Panc1 (cell line): ENCODE measurements at regions not wholly inside any gene's neighbourhood (a gene's known extent, or its start where the extent isn't known, plus 50 kb on each side); places are given as distances from the start of the nearest gene placed in this dataset.

Experiments
- ATAC-seq: fragments of 200-7000 bp; cut with Tn5 transposase; 2 replicates; pipeline ENCODE4 v1.9.1; 2020; ENCODE audit warnings: mild to moderate bottlenecking, moderate library complexity
- BruUV-seq: library from RNA; stranded (reverse); fragments of 400-500 nt; replicated peaks from 2 replicates; lab custom pipeline; 2021; lab: Mats Ljungman, UMichigan
- CTCF ChIA-PET: fragments of 300-600 bp; sonication (Branson Sonifier 250); formaldehyde crosslinking; loops from one replicate; lab custom pipeline; 2022; ENCODE audit warnings: antibody characterized with exemption; lab: Charles Lee
- POLR2A ChIA-PET: fragments of 300-600 bp; sonication (Branson Sonifier 250); formaldehyde crosslinking; loops from one replicate; lab custom pipeline; 2022; ENCODE audit warnings: antibody characterized with exemption; lab: Charles Lee
- DNase-seq: peaks from one replicate; pipeline ENCODE4 v3.0.0-alpha.2; 2010; ENCODE audit warnings: low read depth, low spot score
- H3K27ac ChIP-seq: 2 replicates; pipeline ENCODE4 v1.5.1; 2011; ENCODE audit warnings: mild to moderate bottlenecking, low read length, inconsistent platforms
- H3K27me3 ChIP-seq: fragments of 200-500 bp; sonication (Bioruptor generic); 2 replicates; pipeline ENCODE4 v1.6.0; 2014; ENCODE audit warnings: low read length, inconsistent platforms; ENCODE audit not compliant: control insufficient read depth, insufficient read depth
- H3K36me3 ChIP-seq: fragments of 200-500 bp; sonication (Bioruptor generic); 2 replicates; pipeline ENCODE4 v1.5.1; 2014; ENCODE audit warnings: inconsistent platforms, mild to moderate bottlenecking, low read length, moderate library complexity; ENCODE audit not compliant: control insufficient read depth, insufficient read depth
- H3K4me1 ChIP-seq: 2 replicates; pipeline ENCODE4 v1.5.1; 2011; ENCODE audit warnings: inconsistent platforms, mild to moderate bottlenecking, low read length, moderate library complexity; ENCODE audit not compliant: control insufficient read depth, insufficient read depth
- H3K4me3 ChIP-seq, 2 experiments: 2 replicates each; pipeline ENCODE4 v1.5.1; 2011 to 2012; ENCODE audit warnings: low read depth in 2 of 2, low read length in 2 of 2, mild to moderate bottlenecking in 2 of 2, inconsistent platforms in 1 of 2, moderate library complexity in 1 of 2
- H3K9me3 ChIP-seq: fragments of 200-500 bp; sonication (Bioruptor generic); 2 replicates; pipeline ENCODE4 v1.5.1; 2014; ENCODE audit warnings: low read depth, mild to moderate bottlenecking, inconsistent platforms, low read length, moderate library complexity; ENCODE audit not compliant: control insufficient read depth, insufficient read depth
- CTCF ChIP-seq: fragments of 450-650 bp; IDR thresholded peaks from 2 replicates; pipeline ENCODE4 v1.5.1; 2017; ENCODE audit warnings: mild to moderate bottlenecking
- POLR2AphosphoS5 ChIP-seq: IDR thresholded peaks from 2 replicates; pipeline ENCODE4 v1.6.1; 2012; ENCODE audit warnings: mild to moderate bottlenecking, low read depth, low read length, moderate library complexity
- REST ChIP-seq, 2 experiments: IDR thresholded peaks; 2 replicates each; pipeline ENCODE4 v1.6.1; 2011 to 2012; ENCODE audit warnings: low read depth in 2 of 2, control low read depth in 1 of 2, low read length in 1 of 2, mild to moderate bottlenecking in 1 of 2, moderate library complexity in 1 of 2; ENCODE audit not compliant: insufficient read depth in 1 of 2
- SIN3A ChIP-seq: IDR thresholded peaks from 2 replicates; pipeline ENCODE4 v1.6.1; 2012; ENCODE audit warnings: low read depth, mild to moderate bottlenecking, low read length, moderate library complexity, borderline replicate concordance; ENCODE audit not compliant: insufficient read depth
- TCF7L2 ChIP-seq: IDR thresholded peaks from 2 replicates; pipeline ENCODE4 v1.6.1; 2011; ENCODE audit warnings: mild to moderate bottlenecking, low read depth, low read length, inconsistent platforms
- in situ Hi-C: cut with HindIII; loops from 2 replicates; pipeline ENCODE4 v1.10.0; 2016; ENCODE audit warnings: low sequenced_read_pairs, low pct_unique_long_range_greater_than_20kb
- intact Hi-C: fragments of 100-400 bp; cut with micrococcal nuclease; formaldehyde crosslinking; loops from one replicate; pipeline ENCODE4 v1.10.0; 2022; ENCODE audit not compliant: unreplicated experiment

GRCh38 chr21:24289539-24289938 is 1317.7 kb downstream of the MRPL39 start:
- ATAC-seq (no peak), DNase-seq (no peak)
- Histone ChIP-seq H3K4me3 (no peak overlapping the region), H3K27me3 (no peaks in the 10 kb centered on the region), H3K27ac (no peak overlapping the region), H3K36me3 (no peaks in the 10 kb centered on the region), H3K4me1 (no peaks in the 10 kb centered on the region), H3K9me3 (no peaks in the 10 kb centered on the region)
- intact Hi-C loops (no loop called here), in situ Hi-C loops (no loop called here)
- no TSS peak for BruUV-seq
- no peak for TF ChIP-seq SIN3A
- TF ChIP-seq REST (IDR thresholded peaks at IDR 0.05; ENCODE audit: insufficient read depth in 1 of 2, low read depth in 2 of 2, low read length in 1 of 2), result no peak
- TF ChIP-seq CTCF, result no peak
- no peak for TF ChIP-seq TCF7L2
- TF ChIP-seq POLR2AphosphoS5, result no peak
- ChIA-PET POLR2A (no interaction called here), CTCF (no interaction called here)

GRCh38 chr21:24280596-24280995 is 1326.7 kb downstream of the MRPL39 start:
- ChIA-PET POLR2A (no interaction called here), CTCF (no interaction called here)
- Histone ChIP-seq H3K4me3 (no peak overlapping the region), H3K27me3 (no peaks in the 10 kb centered on the region), H3K9me3 (no peaks in the 10 kb centered on the region), H3K27ac (no peak overlapping the region), H3K36me3 (no peaks in the 10 kb centered on the region), H3K4me1 (no peaks in the 10 kb centered on the region)
- no TSS peak for BruUV-seq
- in situ Hi-C loops, result no loop called here
- no peak for ATAC-seq
- DNase-seq, result no peak
- TF ChIP-seq TCF7L2 (no peak), CTCF (no peak), POLR2AphosphoS5 (no peak), REST (IDR thresholded peaks at IDR 0.05; ENCODE audit: insufficient read depth in 1 of 2, low read depth in 2 of 2, low read length in 1 of 2) (no peak), SIN3A (no peak)
- intact Hi-C loops, result no loop called here
